K562 (cell line): ENCODE measurements at regions not wholly inside any gene's neighbourhood (a gene's known extent, or its start where the extent isn't known, plus 50 kb on each side); places are given as distances from the start of the nearest gene placed in this dataset.

Source experiments
- ATAC-seq: fragments of 200-7000 bp; cut with Tn5 transposase; 3 replicates; pipeline ENCODE4 v1.9.1; 2020; ENCODE audit warnings: moderate library complexity
- BruUV-seq: library from RNA; stranded (reverse); fragments of 400-500 nt; replicated peaks from 2 replicates; lab custom pipeline; 2021; lab: Mats Ljungman, UMichigan
- CTCF ChIA-PET: fragments of 300-600 bp; formaldehyde crosslinking; extraction: SDS; loops from one replicate; lab custom pipeline; 2021; ENCODE audit warnings: low intra/inter-chr PET ratio; lab: Yijun Ruan, JAX
- POLR2A ChIA-PET: fragments of 300-600, 350-650 bp; sonication (Branson Sonifier 250); formaldehyde crosslinking; extraction: SDS; loops from one replicate; lab custom pipeline; 2021; ENCODE audit warnings: antibody characterized with exemption, inconsistent platforms; lab: Yijun Ruan, JAX
- DNase-seq, 4 experiments: peaks; one replicate each; pipeline versions ENCODE4 v3.0.0 to v3.0.0-alpha.2; 2011 to 2018; ENCODE audit warnings: low spot score in 3 of 4, mixed read lengths in 3 of 4; ENCODE audit errors: extremely low read depth in 1 of 4
- FAIRE-seq: peaks from 2 replicates; lab custom pipeline; 2011; peaks lifted over from hg19 to GRCh38; lab: Jason Lieb, UNC
- H2AFZ ChIP-seq: 2 replicates; pipeline ENCODE4 v1.6.0; 2011; ENCODE audit warnings: low read depth, low read length, control low read depth, inconsistent platforms
- H3K27ac ChIP-seq: fragments of 200-600 bp; 3 replicates; pipeline ENCODE4 v1.8.0; 2011; ENCODE audit warnings: low read depth, mild to moderate bottlenecking, control low read depth, inconsistent platforms, low read length, moderate library complexity, mixed read lengths; ENCODE audit errors: extremely low read depth
- H3K27me3 ChIP-seq, 2 experiments: fragments of 300-600 bp in 1 of 2; 2 replicates in 1 of 2; 3 replicates in 1 of 2; pipeline versions ENCODE4 v1.6.0 to v1.8.0; 2011; ENCODE audit warnings: inconsistent platforms in 2 of 2, low read length in 2 of 2, mild to moderate bottlenecking in 1 of 2, mixed read lengths in 1 of 2, moderate library complexity in 1 of 2; ENCODE audit not compliant: control insufficient read depth in 2 of 2, insufficient read depth in 2 of 2
- H3K36me3 ChIP-seq: fragments of 300-600 bp; 3 replicates; pipeline ENCODE4 v1.8.0; 2011; ENCODE audit warnings: mild to moderate bottlenecking, low read length, inconsistent platforms; ENCODE audit not compliant: control insufficient read depth, insufficient read depth
- H3K4me1 ChIP-seq, 2 experiments: fragments of 200-600 bp in 1 of 2; replicated peaks in 1 of 2; 2 replicates in 1 of 2; 3 replicates in 1 of 2; pipeline versions ENCODE4 v1.5.1 to v1.8.0; 2011; ENCODE audit warnings: inconsistent platforms in 2 of 2, low read length in 2 of 2, mild to moderate bottlenecking in 1 of 2, mixed read lengths in 1 of 2, moderate library complexity in 1 of 2; ENCODE audit not compliant: control insufficient read depth in 2 of 2, insufficient read depth in 2 of 2
- H3K4me2 ChIP-seq: 2 replicates; pipeline ENCODE4 v1.6.1; 2011; ENCODE audit warnings: low read length, control low read depth, inconsistent platforms, mixed read lengths; ENCODE audit not compliant: insufficient read depth
- H3K4me3 ChIP-seq: fragments of 200-600 bp; sonication (generic), shearing (Covaris generic); 2 replicates; pipeline ENCODE4 v1.5.1; 2016; ENCODE audit warnings: control low read depth, inconsistent platforms
- H3K79me2 ChIP-seq: fragments of 200-600 bp; 3 replicates; pipeline ENCODE4 v1.8.0; 2011; ENCODE audit warnings: low read length, inconsistent platforms; ENCODE audit not compliant: control insufficient read depth, insufficient read depth
- H3K9ac ChIP-seq, 2 experiments: 2 replicates each; pipeline versions ENCODE4 v1.6.0 to v1.6.1; 2011; ENCODE audit warnings: low read depth in 2 of 2, low read length in 2 of 2, control low read depth in 1 of 2, inconsistent platforms in 1 of 2, mild to moderate bottlenecking in 1 of 2, mixed read lengths in 1 of 2; ENCODE audit not compliant: insufficient read depth in 1 of 2
- H3K9me1 ChIP-seq: one replicate; pipeline ENCODE4 v1.6.0; 2011; ENCODE audit warnings: inconsistent platforms, mild to moderate bottlenecking, low read length, moderate library complexity; ENCODE audit not compliant: control insufficient read depth, insufficient read depth
- H3K9me3 ChIP-seq: replicated peaks from 2 replicates; pipeline ENCODE4 v1.5.1; 2011; ENCODE audit warnings: low read depth, low read length, inconsistent platforms; ENCODE audit not compliant: control insufficient read depth, insufficient read depth
- H4K20me1 ChIP-seq: replicated peaks from 2 replicates; pipeline ENCODE4 v1.6.1; 2011; ENCODE audit warnings: low read length, inconsistent platforms, mixed read lengths; ENCODE audit not compliant: control insufficient read depth, insufficient read depth
- CXXC5 ChIP-seq: fragments of 250-450 bp; sonication (Bioruptor Pico); IDR thresholded peaks from 2 replicates; pipeline ENCODE4 v1.8.0; 2022; ENCODE audit warnings: inconsistent platforms, mild to moderate bottlenecking, moderate library complexity
- RFX1 ChIP-seq: fragments of 450-650 bp; IDR thresholded peaks from 2 replicates; pipeline ENCODE4 v1.6.1; 2016; ENCODE audit warnings: mild to moderate bottlenecking, moderate library complexity
- WGBS: fragments of 100-300 bp; shearing (Covaris generic); methylation state at CpG from one replicate; pipeline ENCODE4 v1.1.6; 2016; ENCODE audit warnings: low coverage, mixed read lengths; ENCODE audit not compliant: insufficient coverage; ENCODE audit errors: missing lambda C conversion rate; 5-methylcytosine and 5-hydroxymethylcytosine counted together
- in situ Hi-C: fragments of 300-500 bp; cut with MboI; formaldehyde crosslinking; loops from 4 replicates; pipeline ENCODE4 v1.15.0; 2018; ENCODE audit warnings: inconsistent platforms, mixed read lengths
- intact Hi-C: fragments of 100-400 bp; cut with micrococcal nuclease; formaldehyde crosslinking; loops from 2 replicates; pipeline ENCODE4 v1.14.2; 2022
- TF ChIP-seq, protein P1 (sequence below): fragments of 450-650 bp; IDR thresholded peaks from 2 replicates; pipeline ENCODE4 v1.6.1; 2016; ENCODE audit warnings: low read depth, mild to moderate bottlenecking, moderate library complexity
- TF ChIP-seq, protein P2 (sequence below), 2 experiments: fragments of 250-450 bp in 1 of 2; fragments of 450-650 bp in 1 of 2; sonication (Bioruptor Pico) in 1 of 2; IDR thresholded peaks; 2 replicates each; pipeline versions ENCODE4 v1.6.1 to v1.8.0; 2016 to 2021; ENCODE audit warnings: mild to moderate bottlenecking in 2 of 2, moderate library complexity in 2 of 2, missing compliant biosample characterization in 1 of 2, missing genetic modification characterization in 1 of 2

DNA sequence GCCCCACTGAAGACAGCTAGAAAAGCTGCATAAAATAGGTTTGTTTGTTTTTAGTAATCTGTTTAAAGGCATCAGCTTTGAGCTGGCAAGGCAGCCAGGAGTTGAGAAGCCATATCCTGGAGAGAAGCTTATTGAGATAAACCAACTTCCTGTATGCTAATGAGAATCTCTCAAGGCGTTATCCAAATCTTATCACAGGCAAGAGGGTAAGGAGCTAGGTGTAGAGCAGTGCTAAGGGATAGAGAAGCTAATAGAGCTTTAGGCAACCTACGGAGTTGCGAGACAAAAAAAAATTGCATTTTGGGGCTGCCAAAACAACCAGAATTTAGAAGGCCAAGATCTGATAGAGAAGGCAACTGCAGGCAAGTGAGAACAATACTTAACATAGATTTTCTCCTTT, 641.6 kb downstream of the SH2D4B start:
- peaks cover 3% of the 10 kb centered on the region for H3K9me3 ChIP-seq
- H3K9ac ChIP-seq, result no peak overlapping the region
- H2AFZ ChIP-seq, result no peak overlapping the region
- TF ChIP-seq, protein P1, sequence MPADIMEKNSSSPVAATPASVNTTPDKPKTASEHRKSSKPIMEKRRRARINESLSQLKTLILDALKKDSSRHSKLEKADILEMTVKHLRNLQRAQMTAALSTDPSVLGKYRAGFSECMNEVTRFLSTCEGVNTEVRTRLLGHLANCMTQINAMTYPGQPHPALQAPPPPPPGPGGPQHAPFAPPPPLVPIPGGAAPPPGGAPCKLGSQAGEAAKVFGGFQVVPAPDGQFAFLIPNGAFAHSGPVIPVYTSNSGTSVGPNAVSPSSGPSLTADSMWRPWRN, result no peak
- no peak for TF ChIP-seq CXXC5 (CRISPR knock-in tag)
- TF ChIP-seq, protein P2, sequence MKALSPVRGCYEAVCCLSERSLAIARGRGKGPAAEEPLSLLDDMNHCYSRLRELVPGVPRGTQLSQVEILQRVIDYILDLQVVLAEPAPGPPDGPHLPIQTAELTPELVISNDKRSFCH (CRISPR knock-in tag; IDR thresholded peaks at IDR 0.05), result no peak
- TF ChIP-seq, protein P2 (tag; IDR thresholded peaks at IDR 0.05), result no peak
- no peak for TF ChIP-seq RFX1
- H3K79me2 ChIP-seq, result no peaks in the 10 kb centered on the region
- WGBS, result 0% methylated on average over 3 of the region's 3 CpGs
- no peak overlapping the region for H3K4me3 ChIP-seq
- H4K20me1 ChIP-seq, result no peaks in the 10 kb centered on the region
- H3K4me2 ChIP-seq, result no peak overlapping the region
- DNase-seq (no peak), FAIRE-seq (no peak), ATAC-seq (no peak)
- H3K9me1 ChIP-seq, result no peaks in the 10 kb centered on the region
- in situ Hi-C loops, result no loop called here
- POLR2A ChIA-PET, result no interaction called here
- H3K4me1 ChIP-seq, result no peaks in the 10 kb centered on the region
- CTCF ChIA-PET, result no interaction called here
- H3K27me3 ChIP-seq, result no peaks in the 10 kb centered on the region
- H3K36me3 ChIP-seq, result no peaks in the 10 kb centered on the region
- no peak overlapping the region for H3K27ac ChIP-seq
- intact Hi-C loops, result no loop called here
- BruUV-seq, result no TSS peak
